ENCODE measurements at regions not wholly inside any gene's neighbourhood (a gene's known extent, or its start where the extent isn't known, plus 50 kb on each side); places are given as distances from the start of the nearest gene placed in this dataset.

- TF ChIP-seq EZH2phosphoT487 (IDR thresholded peaks at IDR 0.05; ENCODE audit: insufficient read depth, low read depth), result no peak
- no peak for TF ChIP-seq EZH2 (IDR thresholded peaks at IDR 0.05; ENCODE audit: insufficient read depth, poor library complexity, severe bottlenecking)
These were observed 213.9 kb downstream of the ZNF365 start for GRCh38 chr10:62588116-62588515.

Data from GM23248 (cell line).